ENCODE measurements at regions not wholly inside any gene's neighbourhood (a gene's known extent, or its start where the extent isn't known, plus 50 kb on each side); places are given as distances from the start of the nearest gene placed in this dataset.

GRCh38 chr16:17947165-17947564 is 389.4 kb downstream of the NPIPA8 start:
- in situ Hi-C loops (cut with MboI) = no loop called here
- Histone ChIP-seq H3K27ac (no peak overlapping the region), H3K9me3 (ENCODE audit: low read depth) (no peaks in the 10 kb centered on the region), H3K4me3 (no peak overlapping the region), H3F3A (ENCODE audit: insufficient read depth) (no peaks in the 10 kb centered on the region), H3K36me3 (ENCODE audit: low read depth) (no peaks in the 10 kb centered on the region), H3K4me2 (ENCODE audit: unreplicated experiment) (no peak overlapping the region), H3K9me2 (ENCODE audit: insufficient read depth) (no peaks in the 10 kb centered on the region), H2AFZ (no peak overlapping the region), H4K20me1 (ENCODE audit: insufficient read depth) (no peaks in the 10 kb centered on the region), H3K4me1 (ENCODE audit: insufficient read depth) (no peaks in the 10 kb centered on the region), H3K79me2 (ENCODE audit: insufficient read depth) (no peaks in the 10 kb centered on the region), H3K9ac (no peak overlapping the region), H3K27me3 (replicated peaks; ENCODE audit: insufficient read depth) (no peaks in the 10 kb centered on the region)
- TF ChIP-seq EZH2phosphoT487 (IDR thresholded peaks at IDR 0.05; ENCODE audit: insufficient read depth, low read depth) (no peak), EZH2 (IDR thresholded peaks at IDR 0.05; ENCODE audit: insufficient read depth, poor library complexity, severe bottlenecking) (no peak)
- 20 to 23% methylated on average over 1 of the region's 1 CpG for WGBS, 2 experiments (ENCODE audit: low coverage in 1 of 2, low lambda C conversion rate in 2 of 2, missing lambda C conversion rate in 2 of 2)
- DNase-seq = no peak

GRCh38 chr16:17945080-17945601 is 391.4 kb downstream of the NPIPA8 start:
- WGBS, 2 experiments (ENCODE audit: low coverage in 1 of 2, low lambda C conversion rate in 2 of 2, missing lambda C conversion rate in 2 of 2) = 49 to 51% methylated on average over 5 of the region's 5 CpGs
- Histone ChIP-seq H3K9ac (no peak overlapping the region), H4K20me1 (ENCODE audit: insufficient read depth) (no peaks in the 10 kb centered on the region), H3K79me2 (ENCODE audit: insufficient read depth) (no peaks in the 10 kb centered on the region), H3F3A (ENCODE audit: insufficient read depth) (no peaks in the 10 kb centered on the region), H3K9me3 (ENCODE audit: low read depth) (no peaks in the 10 kb centered on the region), H3K9me2 (ENCODE audit: insufficient read depth) (no peaks in the 10 kb centered on the region), H3K27me3 (replicated peaks; ENCODE audit: insufficient read depth) (no peaks in the 10 kb centered on the region), H3K4me1 (ENCODE audit: insufficient read depth) (no peaks in the 10 kb centered on the region), H3K36me3 (ENCODE audit: low read depth) (no peaks in the 10 kb centered on the region), H2AFZ (no peak overlapping the region), H3K4me2 (ENCODE audit: unreplicated experiment) (no peak overlapping the region), H3K27ac (no peak overlapping the region), H3K4me3 (no peak overlapping the region)
- in situ Hi-C loops (cut with MboI) = no loop called here
- TF ChIP-seq EZH2 (IDR thresholded peaks at IDR 0.05; ENCODE audit: insufficient read depth, poor library complexity, severe bottlenecking) = no peak
- no peak for TF ChIP-seq EZH2phosphoT487 (IDR thresholded peaks at IDR 0.05; ENCODE audit: insufficient read depth, low read depth)
- DNase-seq = no peak

- H3K9me3 ChIP-seq (ENCODE audit: low read depth) = no peaks in the 10 kb centered on the region
- H3K9me2 ChIP-seq (ENCODE audit: insufficient read depth) = no peaks in the 10 kb centered on the region
- TF ChIP-seq EZH2phosphoT487 (IDR thresholded peaks at IDR 0.05; ENCODE audit: insufficient read depth, low read depth) (no peak), EZH2 (IDR thresholded peaks at IDR 0.05; ENCODE audit: insufficient read depth, poor library complexity, severe bottlenecking) (no peak)
- H3K4me1 ChIP-seq (ENCODE audit: insufficient read depth) = no peaks in the 10 kb centered on the region
- in situ Hi-C loops (cut with MboI) = no loop called here
- no peak overlapping the region for H3K4me3 ChIP-seq
- H3K36me3 ChIP-seq (ENCODE audit: low read depth) = no peaks in the 10 kb centered on the region
- H4K20me1 ChIP-seq (ENCODE audit: insufficient read depth) = no peaks in the 10 kb centered on the region
- WGBS, 2 experiments (ENCODE audit: low coverage in 1 of 2, low lambda C conversion rate in 2 of 2, missing lambda C conversion rate in 2 of 2) = 70 to 72% methylated on average over 2 of the region's 2 CpGs
- H3F3A ChIP-seq (ENCODE audit: insufficient read depth) = no peaks in the 10 kb centered on the region
- DNase-seq = no peak
- H3K27me3 ChIP-seq (replicated peaks; ENCODE audit: insufficient read depth) = no peaks in the 10 kb centered on the region
- H2AFZ ChIP-seq = no peak overlapping the region
- no peak overlapping the region for H3K4me2 ChIP-seq (ENCODE audit: unreplicated experiment)
- no peak overlapping the region for H3K9ac ChIP-seq
- H3K27ac ChIP-seq = no peak overlapping the region
- H3K79me2 ChIP-seq (ENCODE audit: insufficient read depth) = no peaks in the 10 kb centered on the region
These were observed 392.2 kb downstream of the NPIPA8 start for GRCh38 chr16:17944345-17944744.

GRCh38 chr16:17942067-17942466 is 394.5 kb downstream of the NPIPA8 start:
- TF ChIP-seq EZH2 (IDR thresholded peaks at IDR 0.05; ENCODE audit: insufficient read depth, poor library complexity, severe bottlenecking) = no peak
- TF ChIP-seq EZH2phosphoT487 (IDR thresholded peaks at IDR 0.05; ENCODE audit: insufficient read depth, low read depth) = no peak
- Histone ChIP-seq H3K4me1 (ENCODE audit: insufficient read depth) (no peaks in the 10 kb centered on the region), H3K27ac (no peak overlapping the region), H4K20me1 (ENCODE audit: insufficient read depth) (no peaks in the 10 kb centered on the region), H3K9me3 (ENCODE audit: low read depth) (no peaks in the 10 kb centered on the region), H3K36me3 (ENCODE audit: low read depth) (no peaks in the 10 kb centered on the region), H3K27me3 (replicated peaks; ENCODE audit: insufficient read depth) (no peaks in the 10 kb centered on the region), H3K79me2 (ENCODE audit: insufficient read depth) (no peaks in the 10 kb centered on the region), H3K9me2 (ENCODE audit: insufficient read depth) (no peaks in the 10 kb centered on the region), H3K9ac (no peak overlapping the region), H3K4me3 (no peak overlapping the region), H2AFZ (no peak overlapping the region), H3K4me2 (ENCODE audit: unreplicated experiment) (no peak overlapping the region), H3F3A (ENCODE audit: insufficient read depth) (no peaks in the 10 kb centered on the region)
- in situ Hi-C loops (cut with MboI) = no loop called here
- no peak for DNase-seq
- WGBS, 2 experiments (ENCODE audit: low coverage in 1 of 2, low lambda C conversion rate in 2 of 2, missing lambda C conversion rate in 2 of 2) = 71 to 74% methylated on average over 12 of the region's 12 CpGs
